Uterus (tissue), 3 donors: ENCODE measurements at regions not wholly inside any gene's neighbourhood (a gene's known extent, or its start where the extent isn't known, plus 50 kb on each side); places are given as distances from the start of the nearest gene placed in this dataset.

Source experiments
- DNase-seq, 2 donors: peaks; one replicate each; pipeline ENCODE4 v3.0.0-alpha.2; 2019 to 2020
- H3K27ac ChIP-seq, 2 donors: fragments of 200-600 bp; sonication (generic); 1 replicate in 1 of 2; 2 replicates in 1 of 2; pipeline ENCODE4 v1.5.1; 2016 to 2018
- H3K27me3 ChIP-seq, 2 donors: fragments of 200-600 bp; sonication (generic); one replicate each; pipeline ENCODE4 v1.5.1; 2018 to 2019; ENCODE audit warnings: control low read depth in 1 of 2
- H3K36me3 ChIP-seq, 2 donors: fragments of 200-600 bp; sonication (generic); one replicate each; pipeline ENCODE4 v1.5.1; 2019; ENCODE audit warnings: control low read depth in 1 of 2
- H3K4me1 ChIP-seq, 2 donors: fragments of 200-600 bp; sonication (generic); one replicate each; pipeline ENCODE4 v1.5.1; 2018 to 2019; ENCODE audit warnings: control low read depth in 1 of 2
- H3K4me3 ChIP-seq, 2 donors: fragments of 200-600 bp; sonication (generic); 1 replicate in 1 of 2; 2 replicates in 1 of 2; pipeline ENCODE4 v1.5.1; 2018 to 2019; ENCODE audit warnings: mild to moderate bottlenecking in 1 of 2
- H3K9me3 ChIP-seq, 2 donors: fragments of 200-600 bp; sonication (generic); one replicate each; pipeline ENCODE4 v1.5.1; 2019; ENCODE audit warnings: control low read depth in 1 of 2
- POLR2A ChIP-seq, 2 donors: fragments of 450-650 bp; IDR thresholded peaks; one replicate each; pipeline ENCODE4 v1.6.1; 2016; ENCODE audit warnings: antibody characterized with exemption in 2 of 2, mild to moderate bottlenecking in 1 of 2, moderate library complexity in 1 of 2
- intact Hi-C: fragments of 100-400 bp; cut with DNase I; formaldehyde crosslinking; loops from one replicate; pipeline ENCODE4 v1.15.1; 2023; ENCODE audit warnings: low total_unique reads
- TF ChIP-seq, protein P1 (sequence below), 4 experiments: fragments of 200-600 bp in 2 of 4; fragments of 450-650 bp in 2 of 4; sonication (generic) in 2 of 4; IDR thresholded peaks; one replicate each; pipeline ENCODE4 v1.5.1; 2016 to 2019; ENCODE audit warnings: antibody characterized with exemption in 4 of 4, mild to moderate bottlenecking in 2 of 4, moderate library complexity in 1 of 4
- donor health status: DM: yes; HTN: yes; CAD: no.

GRCh38 chr3:115476472-115476871 lies 146.8 kb upstream of the GAP43 start:
- Histone ChIP-seq H3K36me3 (no peaks in the 10 kb centered on the region), H3K4me3 (no peak overlapping the region), H3K9me3 (no peaks in the 10 kb centered on the region), H3K27ac (no peak overlapping the region), H3K4me1 (no peaks in the 10 kb centered on the region), H3K27me3 (no peaks in the 10 kb centered on the region)
- TF ChIP-seq, protein P1, sequence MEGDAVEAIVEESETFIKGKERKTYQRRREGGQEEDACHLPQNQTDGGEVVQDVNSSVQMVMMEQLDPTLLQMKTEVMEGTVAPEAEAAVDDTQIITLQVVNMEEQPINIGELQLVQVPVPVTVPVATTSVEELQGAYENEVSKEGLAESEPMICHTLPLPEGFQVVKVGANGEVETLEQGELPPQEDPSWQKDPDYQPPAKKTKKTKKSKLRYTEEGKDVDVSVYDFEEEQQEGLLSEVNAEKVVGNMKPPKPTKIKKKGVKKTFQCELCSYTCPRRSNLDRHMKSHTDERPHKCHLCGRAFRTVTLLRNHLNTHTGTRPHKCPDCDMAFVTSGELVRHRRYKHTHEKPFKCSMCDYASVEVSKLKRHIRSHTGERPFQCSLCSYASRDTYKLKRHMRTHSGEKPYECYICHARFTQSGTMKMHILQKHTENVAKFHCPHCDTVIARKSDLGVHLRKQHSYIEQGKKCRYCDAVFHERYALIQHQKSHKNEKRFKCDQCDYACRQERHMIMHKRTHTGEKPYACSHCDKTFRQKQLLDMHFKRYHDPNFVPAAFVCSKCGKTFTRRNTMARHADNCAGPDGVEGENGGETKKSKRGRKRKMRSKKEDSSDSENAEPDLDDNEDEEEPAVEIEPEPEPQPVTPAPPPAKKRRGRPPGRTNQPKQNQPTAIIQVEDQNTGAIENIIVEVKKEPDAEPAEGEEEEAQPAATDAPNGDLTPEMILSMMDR (IDR thresholded peaks at IDR 0.05), result no peak
- TF ChIP-seq POLR2A (IDR thresholded peaks at IDR 0.05), result no peak
- intact Hi-C loops, result no loop called here
- DNase-seq, result no peak

DNA sequence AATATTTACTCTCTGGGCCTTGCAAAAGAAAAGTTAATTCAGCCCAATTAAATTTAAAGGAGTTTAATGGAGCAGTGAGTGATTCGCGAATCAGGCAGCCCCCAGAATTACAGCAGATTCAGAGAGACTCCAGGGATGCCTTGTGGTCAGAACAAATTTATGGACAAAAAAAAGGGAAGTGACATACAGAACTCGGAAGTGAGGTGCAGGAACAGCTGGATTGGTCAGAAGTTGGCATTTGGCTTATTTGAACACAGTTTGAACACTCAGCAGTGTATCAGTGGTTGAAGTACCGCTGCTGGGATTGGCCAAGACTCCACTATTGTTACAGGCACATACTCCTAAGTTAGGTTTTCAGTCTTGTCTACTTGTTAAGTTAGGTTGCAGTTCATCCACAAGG lies 145.0 kb upstream of the GAP43 start:
- H3K27me3 ChIP-seq, result no peaks in the 10 kb centered on the region
- intact Hi-C loops, result no loop called here
- H3K27ac ChIP-seq, result no peak overlapping the region
- DNase-seq, result no peak
- no peak for TF ChIP-seq POLR2A (IDR thresholded peaks at IDR 0.05)
- TF ChIP-seq, protein P1 (IDR thresholded peaks at IDR 0.05), result no peak
- H3K9me3 ChIP-seq, result no peaks in the 10 kb centered on the region
- no peaks in the 10 kb centered on the region for H3K36me3 ChIP-seq
- no peaks in the 10 kb centered on the region for H3K4me1 ChIP-seq
- no peak overlapping the region for H3K4me3 ChIP-seq

- no peak for TF ChIP-seq POLR2A (IDR thresholded peaks at IDR 0.05)
- TF ChIP-seq, protein P1 (IDR thresholded peaks at IDR 0.05), result no peak
- Histone ChIP-seq H3K27ac (no peak overlapping the region), H3K9me3 (no peaks in the 10 kb centered on the region), H3K27me3 (no peaks in the 10 kb centered on the region), H3K4me3 (no peak overlapping the region), H3K4me1 (no peaks in the 10 kb centered on the region), H3K36me3 (no peaks in the 10 kb centered on the region)
- no peak for DNase-seq
- intact Hi-C loops, result no loop called here
Measured at GRCh38 chr3:115486880-115487279, 136.4 kb upstream of the GAP43 start.

DNA sequence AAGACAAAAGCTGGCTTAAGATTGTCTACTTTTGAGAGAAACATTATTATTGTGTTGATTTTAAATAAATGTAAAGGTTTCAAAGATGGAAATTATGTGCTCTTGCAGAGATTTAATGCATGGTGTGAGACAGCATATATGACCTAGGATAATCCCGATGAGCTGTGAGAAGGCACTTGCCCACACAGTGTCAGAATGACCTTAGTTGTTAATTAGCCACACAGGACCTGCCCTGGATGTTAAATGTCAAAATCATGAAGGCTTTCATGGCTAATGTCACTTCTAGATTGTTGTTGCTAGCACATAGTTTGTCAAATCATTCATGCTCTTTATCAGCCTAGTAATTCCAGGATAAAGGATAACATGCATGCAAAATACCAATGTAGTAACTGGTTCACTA lies 135.3 kb upstream of the GAP43 start:
- no peaks in the 10 kb centered on the region for H3K9me3 ChIP-seq
- H3K4me1 ChIP-seq, result no peaks in the 10 kb centered on the region
- intact Hi-C loops, result no loop called here
- TF ChIP-seq, protein P1 (IDR thresholded peaks at IDR 0.05), result no peak
- TF ChIP-seq POLR2A (IDR thresholded peaks at IDR 0.05), result no peak
- no peak overlapping the region for H3K4me3 ChIP-seq
- no peak overlapping the region for H3K27ac ChIP-seq
- H3K27me3 ChIP-seq, result no peaks in the 10 kb centered on the region
- DNase-seq, result no peak
- H3K36me3 ChIP-seq, result no peaks in the 10 kb centered on the region

DNA sequence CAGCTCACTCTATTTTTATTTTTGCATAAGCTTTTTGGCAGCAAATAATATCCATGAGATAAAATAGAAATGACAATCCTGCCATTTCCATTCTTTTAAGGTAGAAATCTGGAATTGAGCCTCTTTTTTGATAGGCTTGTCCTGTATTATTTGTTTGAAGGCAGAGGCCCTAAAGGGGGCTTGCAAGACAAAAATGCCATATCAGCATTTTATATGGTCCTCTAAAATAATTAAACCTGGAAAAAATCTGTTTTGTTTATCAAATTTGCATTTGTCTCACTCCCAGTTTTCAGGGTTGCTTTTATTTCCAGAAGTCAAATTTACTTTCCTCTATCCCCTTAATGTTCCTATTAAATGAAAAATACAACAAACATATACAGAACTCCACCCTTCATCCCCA lies 134.9 kb upstream of the GAP43 start:
- DNase-seq, result no peak
- Histone ChIP-seq H3K9me3 (no peaks in the 10 kb centered on the region), H3K4me3 (no peak overlapping the region), H3K4me1 (no peaks in the 10 kb centered on the region), H3K27ac (no peak overlapping the region), H3K27me3 (no peaks in the 10 kb centered on the region), H3K36me3 (no peaks in the 10 kb centered on the region)
- no peak for TF ChIP-seq POLR2A (IDR thresholded peaks at IDR 0.05)
- TF ChIP-seq, protein P1 (IDR thresholded peaks at IDR 0.05), result no peak
- intact Hi-C loops, result no loop called here
